Mesenchymal stem cell (in vitro differentiated cells and primary cell): ENCODE measurements at regions not wholly inside any gene's neighbourhood (a gene's known extent, or its start where the extent isn't known, plus 50 kb on each side); places are given as distances from the start of the nearest gene placed in this dataset.
A peak's percentile ranks its signal among the peaks of the same experiment; 100 is the strongest.

Experiments used
- DNase-seq: peaks from one replicate; pipeline ENCODE4 v3.0.0-alpha.2; 2013
- H2AFZ ChIP-seq: one replicate; pipeline ENCODE4 v1.6.1; 2013; ENCODE audit warnings: low read depth, mild to moderate bottlenecking, control low read depth, inconsistent platforms, low read length, moderate library complexity
- H2AK5ac ChIP-seq: 2 replicates; pipeline ENCODE4 v1.6.1; 2013; ENCODE audit warnings: low read length, moderate library complexity, mild to moderate bottlenecking, inconsistent platforms; ENCODE audit not compliant: severe bottlenecking
- H2BK120ac ChIP-seq: one replicate; pipeline ENCODE4 v1.6.1; 2013; ENCODE audit warnings: low read depth, mild to moderate bottlenecking, inconsistent platforms, low read length, moderate library complexity
- H2BK12ac ChIP-seq, 2 experiments: one replicate each; pipeline ENCODE4 v1.6.1; 2013; ENCODE audit warnings: inconsistent platforms in 2 of 2, low read length in 2 of 2, mild to moderate bottlenecking in 2 of 2, moderate library complexity in 2 of 2, control low read depth in 1 of 2
- H2BK15ac ChIP-seq: one replicate; pipeline ENCODE4 v1.6.1; 2013; ENCODE audit warnings: mild to moderate bottlenecking, low read depth, inconsistent platforms; ENCODE audit not compliant: poor library complexity, severe bottlenecking
- H2BK5ac ChIP-seq: 2 replicates; pipeline ENCODE4 v1.6.1; 2013; ENCODE audit warnings: low read depth, mild to moderate bottlenecking, low read length, control low read depth, inconsistent platforms; ENCODE audit not compliant: poor library complexity, severe bottlenecking
- H3K14ac ChIP-seq, 2 experiments: one replicate each; pipeline ENCODE4 v1.6.1; 2013; ENCODE audit warnings: inconsistent platforms in 2 of 2, low read length in 2 of 2, control low read depth in 1 of 2, mild to moderate bottlenecking in 1 of 2, moderate library complexity in 1 of 2
- H3K18ac ChIP-seq, 2 experiments: one replicate each; pipeline ENCODE4 v1.6.1; 2013; ENCODE audit warnings: inconsistent platforms in 2 of 2, low read length in 2 of 2, control low read depth in 1 of 2, low read depth in 1 of 2, mild to moderate bottlenecking in 1 of 2
- H3K23ac ChIP-seq, 2 experiments: one replicate each; pipeline ENCODE4 v1.6.1; 2013; ENCODE audit warnings: inconsistent platforms in 2 of 2, low read length in 2 of 2, mild to moderate bottlenecking in 2 of 2, moderate library complexity in 2 of 2, control low read depth in 1 of 2
- H3K27ac ChIP-seq: 2 replicates; pipeline ENCODE4 v1.5.1; 2013; ENCODE audit warnings: mild to moderate bottlenecking, moderate library complexity, low read length, control low read depth, inconsistent platforms; ENCODE audit not compliant: poor library complexity, severe bottlenecking
- H3K27me3 ChIP-seq, 2 experiments: 2 replicates each; pipeline versions ENCODE4 v1.6.1 to v1.7.0; 2013; ENCODE audit warnings: low read length in 2 of 2, mild to moderate bottlenecking in 2 of 2, moderate library complexity in 2 of 2, control low read depth in 1 of 2, inconsistent platforms in 1 of 2; ENCODE audit not compliant: control insufficient read depth in 1 of 2, insufficient read depth in 1 of 2
- H3K36me3 ChIP-seq, 2 experiments: 2 replicates each; pipeline versions ENCODE4 v1.6.1 to v1.7.0; 2013; ENCODE audit warnings: low read length in 2 of 2, control low read depth in 1 of 2, inconsistent platforms in 1 of 2, low read depth in 1 of 2, mild to moderate bottlenecking in 1 of 2; ENCODE audit not compliant: insufficient read depth in 2 of 2, control insufficient read depth in 1 of 2
- H3K4ac ChIP-seq, 2 experiments: one replicate each; pipeline ENCODE4 v1.6.1; 2013; ENCODE audit warnings: inconsistent platforms in 2 of 2, low read length in 2 of 2, mild to moderate bottlenecking in 2 of 2, moderate library complexity in 2 of 2, control low read depth in 1 of 2, low read depth in 1 of 2
- H3K4me1 ChIP-seq: 2 replicates; pipeline ENCODE4 v1.6.1; 2013; ENCODE audit warnings: low read depth, low read length, control low read depth; ENCODE audit not compliant: control insufficient read depth, insufficient read depth
- H3K4me2 ChIP-seq: 2 replicates; pipeline ENCODE4 v1.6.1; 2013; ENCODE audit warnings: low read length, mild to moderate bottlenecking, inconsistent platforms; ENCODE audit not compliant: poor library complexity, severe bottlenecking
- H3K4me3 ChIP-seq, 2 experiments: 2 replicates each; pipeline versions ENCODE4 v1.5.1 to v1.7.0; 2013; ENCODE audit warnings: low read length in 2 of 2, mild to moderate bottlenecking in 2 of 2, control low read depth in 1 of 2, low read depth in 1 of 2; ENCODE audit not compliant: insufficient read depth in 1 of 2
- H3K79me1 ChIP-seq: replicated peaks from 2 replicates; pipeline ENCODE4 v1.6.1; 2013; ENCODE audit warnings: mild to moderate bottlenecking, control low read depth, low read length, inconsistent platforms; ENCODE audit not compliant: poor library complexity, severe bottlenecking
- H3K9ac ChIP-seq: 2 replicates; pipeline ENCODE4 v1.7.0; 2013; ENCODE audit warnings: mild to moderate bottlenecking, low read length, moderate library complexity
- H3K9me3 ChIP-seq: 2 replicates; pipeline ENCODE4 v1.7.0; 2013; ENCODE audit warnings: mild to moderate bottlenecking, low read length; ENCODE audit not compliant: control insufficient read depth
- H4K8ac ChIP-seq: one replicate; pipeline ENCODE4 v1.6.1; 2013; ENCODE audit warnings: inconsistent platforms, mild to moderate bottlenecking, low read length, moderate library complexity
- H4K91ac ChIP-seq: one replicate; pipeline ENCODE4 v1.6.1; 2013; ENCODE audit warnings: mild to moderate bottlenecking, low read length, inconsistent platforms
- WGBS: methylation state at CpG from one replicate; pipeline ENCODE4 v1.1.7; 2013; ENCODE audit warnings: mixed read lengths; 5-methylcytosine and 5-hydroxymethylcytosine counted together

DNA sequence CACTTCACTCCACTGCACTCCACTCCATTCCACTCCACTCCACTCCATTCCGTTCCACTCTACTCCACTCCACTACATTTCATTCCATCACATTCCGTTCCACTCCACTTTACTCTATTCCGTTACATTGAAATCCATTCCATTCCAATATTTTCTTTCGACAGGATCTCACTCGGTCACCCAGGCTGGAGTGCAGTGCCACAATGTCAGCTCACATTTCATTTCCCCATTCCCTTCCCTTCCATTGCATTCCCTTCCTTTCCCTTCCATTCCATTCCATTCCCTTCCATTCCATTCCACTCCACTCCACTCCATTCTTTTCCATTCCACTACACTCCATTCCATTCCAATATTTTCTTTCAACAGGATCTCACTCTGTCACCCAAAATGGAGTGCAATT is 1407.6 kb upstream of the USP9Y start:
- no peak overlapping the region for H2BK15ac ChIP-seq
- no peak overlapping the region for H3K4me3 ChIP-seq
- no peak overlapping the region for H4K91ac ChIP-seq
- H3K23ac ChIP-seq: no peak overlapping the region
- no peaks in the 10 kb centered on the region for H3K4me1 ChIP-seq
- H3K9ac ChIP-seq: no peak overlapping the region
- H3K9me3 ChIP-seq: no peaks in the 10 kb centered on the region
- H3K27ac ChIP-seq: no peak overlapping the region
- H3K14ac ChIP-seq: no peak overlapping the region
- no peak overlapping the region for H2AFZ ChIP-seq
- no peak overlapping the region for H3K18ac ChIP-seq
- no peak for DNase-seq
- no peak overlapping the region for H4K8ac ChIP-seq
- H3K79me1 ChIP-seq: no peaks in the 10 kb centered on the region
- H2BK5ac ChIP-seq: no peak overlapping the region
- H3K4ac ChIP-seq: no peak overlapping the region
- H2BK120ac ChIP-seq: no peak overlapping the region
- no peak overlapping the region for H2AK5ac ChIP-seq
- no peaks in the 10 kb centered on the region for H3K27me3 ChIP-seq
- H3K4me2 ChIP-seq: no peak overlapping the region
- no peaks in the 10 kb centered on the region for H3K36me3 ChIP-seq
- H2BK12ac ChIP-seq: no peak overlapping the region
- WGBS: 57% methylated on average over 5 of the region's 5 CpGs

DNA sequence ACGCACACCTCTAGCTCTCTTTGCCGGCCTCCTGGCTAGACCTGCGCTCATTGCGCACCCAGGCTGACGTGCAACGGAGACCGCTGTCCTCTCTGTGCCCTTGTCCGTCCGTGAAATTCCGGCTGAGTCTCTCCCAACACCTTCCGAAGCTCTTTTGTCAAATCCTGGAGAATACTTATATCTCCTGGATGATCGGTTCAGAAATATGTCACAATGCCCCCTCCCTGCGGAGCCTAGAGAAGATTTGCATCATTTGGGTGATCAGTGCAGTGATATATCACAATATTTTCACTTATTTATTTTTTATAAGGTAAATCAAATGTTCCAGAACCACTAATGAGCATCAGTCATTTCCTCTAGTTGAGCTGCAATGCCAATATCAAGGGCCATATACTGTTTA is 1366.9 kb upstream of the USP9Y start:
- Histone ChIP-seq H3K36me3 (no peaks in the 10 kb centered on the region), H3K4me3 (no peak overlapping the region)
- 81% methylated on average over 11 of the region's 13 CpGs for WGBS

More for the DNA sequence above, 1366.9 kb upstream of the USP9Y start:
- Histone ChIP-seq H2AK5ac (no peak overlapping the region), H3K4me2 (no peak overlapping the region), H2BK5ac (no peak overlapping the region), H3K4ac (no peak overlapping the region), H3K9me3 (no peaks in the 10 kb centered on the region), H3K14ac (no peak overlapping the region), H3K27me3 (no peaks in the 10 kb centered on the region), H4K8ac (no peak overlapping the region), H3K9ac (no peak overlapping the region), H3K18ac (no peak overlapping the region), H2AFZ (no peak overlapping the region), H3K79me1 (no peaks in the 10 kb centered on the region), H2BK12ac (no peak overlapping the region), H3K4me1 (no peaks in the 10 kb centered on the region), H2BK120ac (no peak overlapping the region), H4K91ac (no peak overlapping the region), H3K27ac (no peak overlapping the region), H2BK15ac (no peak overlapping the region), H3K23ac (no peak overlapping the region)
- peak; percentile 1 for DNase-seq
